ENCODE measurements at regions not wholly inside any gene's neighbourhood (a gene's known extent, or its start where the extent isn't known, plus 50 kb on each side); places are given as distances from the start of the nearest gene placed in this dataset.
A peak's percentile ranks its signal among the peaks of the same experiment; 100 is the strongest.
"Not testable (repeated sequence)": the region's sequence is repeated elsewhere in the genome, so short reads cannot be mapped to it uniquely, and the experiment has no call there.

GRCh38 chr10:44267007-44267406, 117.9 kb downstream of the CXCL12 start:
- no peak for DNase-seq

DNA sequence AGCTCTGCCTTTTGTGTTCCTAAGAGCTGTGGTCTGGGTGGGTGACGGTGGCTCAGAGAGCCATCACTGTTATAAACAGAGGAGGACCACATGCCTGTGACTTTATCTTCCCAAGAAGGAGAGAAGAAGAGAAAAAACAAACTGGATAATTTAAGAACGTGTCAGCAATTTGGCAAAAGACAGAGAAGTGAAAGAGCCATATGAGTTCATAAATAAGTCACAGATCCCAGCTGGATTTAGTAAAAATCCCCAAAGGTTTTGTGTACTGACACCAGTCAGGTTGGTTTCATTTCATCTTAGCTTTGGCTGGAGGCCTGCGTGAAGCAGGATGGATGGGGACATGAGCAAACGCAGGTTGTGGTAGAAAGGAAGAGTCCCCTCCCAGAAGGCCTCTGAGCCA, 120.7 kb downstream of the CXCL12 start:
- no peak for DNase-seq

DNA sequence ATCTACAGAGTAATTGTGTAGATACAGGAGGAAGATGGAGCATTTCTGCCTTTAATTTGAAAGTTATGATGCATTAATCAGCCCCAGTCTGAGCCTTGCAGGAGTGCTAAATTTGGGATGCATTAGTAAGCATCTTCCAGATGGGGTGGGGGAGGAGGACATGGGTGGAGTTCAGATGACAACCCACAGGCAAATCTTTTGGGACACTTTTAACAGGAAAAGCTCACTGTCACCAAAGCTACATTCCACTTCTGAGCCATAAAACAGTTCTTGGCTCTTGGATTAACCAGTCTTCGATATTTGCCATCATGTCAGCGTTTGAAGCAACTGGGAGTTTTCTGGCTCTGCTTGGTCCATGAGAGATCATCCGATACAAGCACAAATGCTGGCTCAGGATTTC, 121.1 kb downstream of the CXCL12 start:
- no peak for DNase-seq

GRCh38 chr10:44262551-44263251, 122.2 kb downstream of the CXCL12 start:
- no peak for DNase-seq

- peak; percentile 7 to 28 (median 22) for DNase-seq
These were observed 123.0 kb downstream of the CXCL12 start for GRCh38 chr10:44261710-44262455.

DNA sequence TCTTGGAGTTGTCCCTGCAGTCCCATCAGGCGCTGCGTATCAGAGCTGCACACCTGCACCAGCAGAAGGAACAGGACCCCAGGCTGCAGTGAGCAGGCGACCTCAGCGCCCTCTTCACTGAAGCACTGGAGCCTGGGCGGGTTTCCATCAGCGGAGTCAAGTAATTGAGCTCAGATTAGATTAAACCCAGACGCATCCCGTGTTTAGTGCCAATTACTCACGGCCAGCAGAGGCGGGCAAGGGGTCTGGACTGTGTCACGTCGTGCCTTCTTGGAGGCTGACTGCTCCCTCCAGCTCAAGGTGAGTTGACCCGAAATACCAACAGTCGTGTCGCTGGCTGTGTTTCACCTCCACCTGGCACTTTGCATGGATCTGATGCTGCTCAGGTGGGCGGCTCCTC, 123.6 kb downstream of the CXCL12 start:
- no peak for DNase-seq

- DNase-seq, result no peak
These were observed 124.5 kb downstream of the CXCL12 start for GRCh38 chr10:44260286-44260928.

- DNase-seq, result no peak
These were observed 125.6 kb downstream of the CXCL12 start for GRCh38 chr10:44259090-44259874.

- DNase-seq, result no peak
These were observed 126.3 kb downstream of the CXCL12 start for GRCh38 chr10:44258460-44259089.

GRCh38 chr10:44258019-44258418, 126.9 kb downstream of the CXCL12 start:
- no peak for DNase-seq

- no peak for DNase-seq
These were observed 131.0 kb downstream of the CXCL12 start for GRCh38 chr10:44253769-44254462.

DNA sequence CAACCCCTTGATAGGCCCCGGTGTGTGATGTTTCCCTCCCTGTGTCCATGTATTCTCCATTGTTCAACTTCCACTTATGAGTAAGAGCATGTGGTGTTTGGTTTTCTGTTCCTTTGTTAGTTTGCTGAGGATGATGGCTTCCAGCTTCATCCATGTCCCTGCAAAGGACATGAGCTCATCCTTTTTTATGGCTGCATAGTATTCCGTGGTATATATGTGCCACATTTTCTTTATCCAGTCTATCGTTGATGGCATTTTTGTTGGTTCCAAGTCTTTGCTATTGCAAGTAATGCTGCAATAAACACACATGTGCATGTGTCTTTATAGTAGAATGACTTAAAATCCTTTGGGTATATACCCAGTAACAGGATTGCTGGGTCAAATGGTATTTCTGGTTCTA, 132.3 kb downstream of the CXCL12 start:
- DNase-seq, result not testable (repeated sequence)

- DNase-seq, result not testable (repeated sequence)
These were observed 135.0 kb downstream of the CXCL12 start for GRCh38 chr10:44249933-44250332.

DNA sequence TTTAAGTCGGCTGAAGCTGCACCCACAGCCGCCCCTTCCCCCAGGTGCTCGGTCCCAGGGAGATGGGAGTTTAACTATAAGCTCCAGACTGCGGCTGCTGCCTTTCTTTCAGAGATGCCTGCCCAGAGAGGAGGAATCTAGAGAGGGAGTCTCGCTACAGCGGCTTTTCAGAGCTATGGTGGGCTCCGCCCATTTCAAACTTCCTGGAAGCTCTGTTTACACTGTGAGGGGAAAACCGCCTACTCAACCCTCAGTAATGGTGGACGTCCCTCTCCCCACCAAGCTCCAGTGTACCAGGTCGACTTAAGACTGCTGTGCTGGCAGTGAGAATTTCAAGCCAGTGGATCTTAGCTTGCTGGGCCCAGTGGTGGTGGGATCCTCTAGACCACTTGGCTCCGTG, 135.4 kb downstream of the CXCL12 start:
- no peak for DNase-seq

GRCh38 chr10:44246700-44247099, 138.2 kb downstream of the CXCL12 start:
- not testable (repeated sequence) for DNase-seq

DNA sequence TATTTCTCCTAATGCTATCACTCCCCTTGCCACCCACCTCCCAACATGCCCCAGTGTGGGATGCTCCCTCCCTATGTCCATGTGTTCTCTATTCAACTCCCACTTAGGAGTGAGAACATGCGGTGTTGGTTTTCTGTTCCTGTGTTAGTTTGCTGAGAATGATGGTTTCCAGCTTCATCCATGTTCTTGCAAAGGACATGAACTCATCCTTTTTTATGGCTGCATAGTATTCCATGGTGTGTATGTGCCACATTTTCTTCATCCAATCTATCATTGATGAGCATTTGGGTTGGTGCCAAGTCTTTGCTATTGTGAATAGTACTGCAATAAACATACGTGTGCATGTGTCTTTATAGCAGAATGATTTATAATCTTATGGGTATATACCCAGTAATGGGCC, 138.6 kb downstream of the CXCL12 start:
- DNase-seq, result not testable (repeated sequence)

GRCh38 chr10:44245601-44245938, 139.3 kb downstream of the CXCL12 start:
- DNase-seq, result no peak

DNA sequence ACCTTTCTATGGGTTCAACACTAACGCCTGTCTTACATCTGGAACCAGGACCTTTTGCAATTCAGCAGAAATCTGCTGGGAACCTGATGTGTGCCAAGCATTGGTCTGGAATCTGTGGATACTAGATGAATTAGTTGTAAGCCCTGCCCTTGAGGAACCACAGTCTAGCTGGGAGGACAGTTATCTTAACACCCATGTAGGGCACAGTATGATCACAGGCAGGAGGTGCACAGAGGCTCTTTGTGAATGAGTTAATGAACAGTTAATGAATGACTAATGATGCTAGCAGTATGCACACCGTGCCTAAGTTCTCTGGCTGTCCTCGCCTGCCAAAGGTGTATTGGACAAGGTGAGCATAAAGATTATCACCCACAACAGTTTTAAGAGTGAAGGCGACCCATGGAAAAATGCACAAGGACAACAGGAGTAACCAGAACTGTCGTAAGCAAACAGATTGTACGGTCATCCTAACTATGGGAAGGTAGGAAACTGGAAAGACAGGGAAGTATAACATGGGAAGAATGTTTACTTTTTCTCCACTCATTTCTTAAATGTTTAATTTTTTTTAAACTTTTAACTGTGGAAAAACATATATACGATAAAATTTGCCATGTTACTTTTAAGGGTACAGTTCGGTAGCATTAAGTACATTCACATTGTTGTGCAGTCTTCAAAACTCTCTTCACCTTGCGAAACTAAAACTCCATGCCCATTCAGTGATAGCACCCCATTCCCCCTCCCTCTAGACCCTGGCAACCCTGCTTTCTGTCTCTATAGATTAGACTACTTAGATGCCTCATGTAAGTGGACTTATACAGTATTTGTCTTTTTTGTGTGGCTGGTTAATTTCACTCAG, 139.9 kb downstream of the CXCL12 start:
- no peak for DNase-seq

GRCh38 chr10:44243851-44244510, 140.9 kb downstream of the CXCL12 start:
- no peak for DNase-seq

- no peak for DNase-seq
These were observed 142.1 kb downstream of the CXCL12 start for GRCh38 chr10:44242826-44243225.

DNA sequence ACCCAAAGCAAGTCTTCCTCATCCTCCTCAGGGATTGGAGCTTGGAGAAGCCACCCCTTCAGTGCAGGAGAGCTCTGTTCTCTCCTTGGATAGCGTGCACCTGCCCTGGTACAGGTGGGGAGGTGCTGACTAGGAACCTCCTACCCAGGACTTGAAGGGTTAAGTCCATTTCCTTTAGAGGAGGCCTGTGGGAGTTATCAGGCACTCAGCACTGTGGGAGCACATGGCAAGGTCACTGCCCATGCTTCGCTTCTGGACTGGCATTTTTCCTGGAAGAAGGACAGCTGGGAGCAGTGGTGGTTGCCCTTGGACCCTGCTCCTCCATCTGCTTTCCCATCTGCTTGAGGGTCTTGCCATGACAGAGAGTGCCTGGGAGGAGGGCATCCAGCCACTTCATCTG, 142.8 kb downstream of the CXCL12 start:
- no peak for DNase-seq
